ENCODE measurements at regions not wholly inside any gene's neighbourhood (a gene's known extent, or its start where the extent isn't known, plus 50 kb on each side); places are given as distances from the start of the nearest gene placed in this dataset.

DNA sequence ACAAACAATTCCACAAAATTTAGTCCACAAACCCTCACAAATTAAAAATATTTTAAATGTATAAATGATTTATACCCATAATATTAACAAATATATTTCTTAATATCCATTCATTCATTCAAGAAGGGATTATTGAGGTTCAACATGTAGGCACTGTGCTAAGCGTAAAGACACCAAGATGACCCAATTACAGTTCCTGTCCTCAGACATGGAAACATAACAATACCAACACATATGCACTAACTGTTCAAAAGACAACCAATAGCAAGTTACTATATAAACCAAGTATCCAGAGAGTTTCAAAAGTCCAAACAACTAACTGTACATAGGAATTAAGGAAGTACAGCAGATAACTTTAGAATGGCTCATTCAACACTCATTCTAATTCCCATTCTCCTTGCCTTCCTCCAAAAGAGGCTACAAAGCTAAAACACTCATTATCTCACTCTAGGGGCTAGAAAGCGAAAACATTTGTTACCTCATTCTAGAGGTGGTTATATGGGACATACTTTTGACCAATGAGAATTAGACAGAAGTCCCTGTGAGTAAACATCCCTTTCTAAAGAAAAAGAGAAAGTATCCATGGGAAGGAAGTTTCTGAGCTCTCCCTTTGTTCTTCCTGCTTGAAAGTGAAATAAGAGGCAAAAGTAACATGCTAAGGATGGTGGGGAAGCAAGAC is 292.4 kb downstream of the ZEB2 start:
- no peak for TF ChIP-seq POLR2AphosphoS5 (IDR thresholded peaks at IDR 0.05)
- no peak for TF ChIP-seq CTCF (IDR thresholded peaks at IDR 0.05)
- TF ChIP-seq POLR2A (IDR thresholded peaks at IDR 0.05), result no peak
- H3K36me3 ChIP-seq, result no peaks in the 10 kb centered on the region
- H3K27ac ChIP-seq, result no peak overlapping the region
- 95 to 100% (median 98%) methylated on average over 2 of the region's 2 CpGs for WGBS, 5 donors
- no peak for DNase-seq
- intact Hi-C loops (cut with DNase I; ENCODE audit: low total_unique reads), result no loop called here
- no peak overlapping the region for H3K4me3 ChIP-seq
- H3K27me3 ChIP-seq, result no peaks in the 10 kb centered on the region
- H3K9me3 ChIP-seq, result no peaks in the 10 kb centered on the region
- peaks cover 0 to 8% (median 0%) of the 10 kb centered on the region in 4 donors for H3K4me1 ChIP-seq

- Histone ChIP-seq H3K27me3 (no peaks in the 10 kb centered on the region), H3K4me1 (peaks cover 0 to under 1% (median 0%) of the 10 kb centered on the region in 4 donors), H3K36me3 (no peaks in the 10 kb centered on the region), H3K27ac (no peak overlapping the region), H3K9me3 (no peaks in the 10 kb centered on the region), H3K4me3 (no peak overlapping the region)
- intact Hi-C loops (cut with DNase I; ENCODE audit: low total_unique reads), result no loop called here
- TF ChIP-seq EP300 (IDR thresholded peaks at IDR 0.05) (no peak), POLR2A (IDR thresholded peaks at IDR 0.05) (no peak), POLR2AphosphoS5 (IDR thresholded peaks at IDR 0.05) (no peak), CTCF (IDR thresholded peaks at IDR 0.05) (no peak)
- no peak for DNase-seq
Measured at GRCh38 chr2:144225076-144225475, 294.8 kb downstream of the ZEB2 start.

DNA sequence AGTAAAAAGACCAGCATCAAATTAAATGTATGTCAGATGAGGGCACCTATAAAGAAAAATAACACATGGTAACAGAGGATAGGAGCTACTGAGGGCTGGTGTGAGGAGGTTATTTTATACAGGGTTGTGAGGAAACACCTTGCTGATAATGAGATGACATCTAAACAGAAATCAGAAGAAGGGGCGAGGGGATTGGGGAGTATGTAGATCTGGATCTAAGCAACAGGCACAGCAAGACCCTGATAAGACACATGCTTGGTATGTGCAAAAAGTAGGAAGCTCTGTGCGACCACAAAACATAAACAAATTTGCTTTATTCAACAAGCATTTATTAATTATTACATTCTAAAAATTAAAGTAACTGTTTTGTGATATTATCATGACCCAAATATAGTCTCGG is 295.4 kb downstream of the ZEB2 start:
- H3K4me1 ChIP-seq, result no peaks in the 10 kb centered on the region
- DNase-seq, result no peak
- H3K9me3 ChIP-seq, result no peaks in the 10 kb centered on the region
- H3K36me3 ChIP-seq, result no peaks in the 10 kb centered on the region
- TF ChIP-seq POLR2AphosphoS5 (IDR thresholded peaks at IDR 0.05) (no peak), CTCF (IDR thresholded peaks at IDR 0.05) (no peak), EP300 (IDR thresholded peaks at IDR 0.05) (no peak), POLR2A (IDR thresholded peaks at IDR 0.05) (no peak)
- H3K27ac ChIP-seq, result no peak overlapping the region
- H3K27me3 ChIP-seq, result no peaks in the 10 kb centered on the region
- WGBS, 5 donors, result 87 to 100% (median 94%) methylated on average over 3 of the region's 3 CpGs
- no peak overlapping the region for H3K4me3 ChIP-seq
- intact Hi-C loops (cut with DNase I; ENCODE audit: low total_unique reads), result no loop called here

GRCh38 chr2:144219979-144220378 is 299.9 kb downstream of the ZEB2 start:
- no peaks in the 10 kb centered on the region for H3K27me3 ChIP-seq
- H3K36me3 ChIP-seq, result no peaks in the 10 kb centered on the region
- no peak overlapping the region for H3K4me3 ChIP-seq
- intact Hi-C loops (cut with DNase I; ENCODE audit: low total_unique reads), result no loop called here
- WGBS, 5 donors, result 91 to 96% (median 94%) methylated on average over 1 of the region's 1 CpG
- peaks cover 0 to 9% (median 2%) of the 10 kb centered on the region in 4 donors for H3K4me1 ChIP-seq
- DNase-seq, result no peak
- no peak for TF ChIP-seq POLR2A (IDR thresholded peaks at IDR 0.05)
- no peak for TF ChIP-seq EP300 (IDR thresholded peaks at IDR 0.05)
- no peak for TF ChIP-seq CTCF (IDR thresholded peaks at IDR 0.05)
- no peak for TF ChIP-seq POLR2AphosphoS5 (IDR thresholded peaks at IDR 0.05)
- H3K9me3 ChIP-seq, result no peaks in the 10 kb centered on the region
- H3K27ac ChIP-seq, result no peak overlapping the region
